HFFc6 (cell line): ENCODE measurements at regions not wholly inside any gene's neighbourhood (a gene's known extent, or its start where the extent isn't known, plus 50 kb on each side); places are given as distances from the start of the nearest gene placed in this dataset.
A peak's percentile ranks its signal among the peaks of the same experiment; 100 is the strongest.

Experiments used
- DNase-seq: peaks from one replicate; pipeline ENCODE4 v3.0.0-alpha.2; 2018
- H3K27ac Mint-ChIP-seq: 2 replicates; pipeline ENCODE4 v1.8.0; 2020; ENCODE audit warnings: mild to moderate bottlenecking, mixed read lengths
- H3K27me3 Mint-ChIP-seq: 2 replicates; pipeline ENCODE4 v1.8.0; 2021; ENCODE audit warnings: mild to moderate bottlenecking, moderate library complexity, mixed read lengths; ENCODE audit not compliant: insufficient read depth
- H3K36me3 Mint-ChIP-seq: 2 replicates; pipeline ENCODE4 v1.8.0; 2021; ENCODE audit warnings: low read depth, mixed read lengths
- H3K4me1 Mint-ChIP-seq: 2 replicates; pipeline ENCODE4 v1.8.0; 2020; ENCODE audit warnings: low read depth, mixed read lengths
- H3K4me3 Mint-ChIP-seq: 2 replicates; pipeline ENCODE4 v1.8.0; 2020; ENCODE audit warnings: mild to moderate bottlenecking, moderate library complexity, mixed read lengths
- H3K9me3 Mint-ChIP-seq: 2 replicates; pipeline ENCODE4 v1.8.0; 2020; ENCODE audit warnings: mild to moderate bottlenecking, mixed read lengths
- CTCF ChIP-seq: fragments of 200-600 bp; sonication (generic); IDR thresholded peaks from 2 replicates; pipeline ENCODE4 v1.5.0; 2021; ENCODE audit warnings: antibody characterized with exemption, mild to moderate bottlenecking

GRCh38 chr15:62833646-62834045 is 208.9 kb upstream of the TPM1 start:
- no peak overlapping the region for H3K4me3 Mint-ChIP-seq
- no peak overlapping the region for H3K27ac Mint-ChIP-seq
- H3K4me1 Mint-ChIP-seq = no peaks in the 10 kb centered on the region; the same call in 1 of the 2 replicates
- TF ChIP-seq CTCF = no peak
- no peaks in the 10 kb centered on the region for H3K9me3 Mint-ChIP-seq
- peaks cover 2% of the 10 kb centered on the region for H3K27me3 Mint-ChIP-seq
- DNase-seq = no peak
- peaks cover 33% of the 10 kb centered on the region for H3K36me3 Mint-ChIP-seq

- no peaks in the 10 kb centered on the region for H3K9me3 Mint-ChIP-seq
- DNase-seq = no peak
- H3K4me3 Mint-ChIP-seq = no peak overlapping the region
- H3K27ac Mint-ChIP-seq = no peak overlapping the region
- H3K36me3 Mint-ChIP-seq = peaks cover 39% of the 10 kb centered on the region
- H3K27me3 Mint-ChIP-seq = peaks cover 2% of the 10 kb centered on the region
- peaks cover 5% of the 10 kb centered on the region; the same call in 1 of the 2 replicates for H3K4me1 Mint-ChIP-seq
- TF ChIP-seq CTCF = no peak
These were observed 207.7 kb upstream of the TPM1 start for GRCh38 chr15:62834686-62835329.

GRCh38 chr15:62835351-62835750 is 207.2 kb upstream of the TPM1 start:
- no peak for TF ChIP-seq CTCF
- Mint-ChIP-seq H3K4me3 (no peak overlapping the region), H3K36me3 (peaks cover 43% of the 10 kb centered on the region), H3K4me1 (peaks cover 5% of the 10 kb centered on the region; the same call in 1 of the 2 replicates), H3K27ac (no peak overlapping the region), H3K27me3 (peaks cover 2% of the 10 kb centered on the region), H3K9me3 (no peaks in the 10 kb centered on the region)
- no peak for DNase-seq

- peaks cover 2% of the 10 kb centered on the region for H3K27me3 Mint-ChIP-seq
- H3K4me3 Mint-ChIP-seq = no peak overlapping the region
- TF ChIP-seq CTCF = no peak
- peaks cover 47% of the 10 kb centered on the region for H3K36me3 Mint-ChIP-seq
- DNase-seq = no peak
- no peak overlapping the region for H3K27ac Mint-ChIP-seq
- no peaks in the 10 kb centered on the region for H3K9me3 Mint-ChIP-seq
- peaks cover 7% of the 10 kb centered on the region for H3K4me1 Mint-ChIP-seq
These were observed 206.8 kb upstream of the TPM1 start for GRCh38 chr15:62835762-62836161.

GRCh38 chr15:62840526-62841268 is 201.8 kb upstream of the TPM1 start:
- Mint-ChIP-seq H3K4me3 (no peak overlapping the region), H3K36me3 (peaks cover 55% of the 10 kb centered on the region), H3K4me1 (peaks cover 37% of the 10 kb centered on the region), H3K27ac (peak overlapping the region; percentile 65), H3K27me3 (peaks cover 4% of the 10 kb centered on the region), H3K9me3 (no peaks in the 10 kb centered on the region)
- no peak for DNase-seq
- no peak for TF ChIP-seq CTCF
